ENCODE measurements at regions not wholly inside any gene's neighbourhood (a gene's known extent, or its start where the extent isn't known, plus 50 kb on each side); places are given as distances from the start of the nearest gene placed in this dataset.

GRCh38 chr1:34627465-34628240 is 127.2 kb upstream of the GJB5 start:
- Histone ChIP-seq H3K27ac (ENCODE audit: extremely low read depth, low read depth, low read length) (no peak overlapping the region), H3K9me1 (ENCODE audit: control insufficient read depth, insufficient read depth, low read length) (no peaks in the 10 kb centered on the region), H4K20me1 (replicated peaks; ENCODE audit: control insufficient read depth, insufficient read depth, low read length) (no peaks in the 10 kb centered on the region), H3K4me2 (ENCODE audit: insufficient read depth, low read length) (no peak overlapping the region), H3K9me3 (replicated peaks; ENCODE audit: control insufficient read depth, insufficient read depth, low read depth, low read length) (no peaks in the 10 kb centered on the region), H3K9ac (ENCODE audit: insufficient read depth in 1 of 2, low read depth in 2 of 2, low read length in 2 of 2) (no peak overlapping the region), H3K79me2 (ENCODE audit: control insufficient read depth, insufficient read depth, low read length) (no peaks in the 10 kb centered on the region), H3K36me3 (ENCODE audit: control insufficient read depth, insufficient read depth, low read length) (no peaks in the 10 kb centered on the region), H3K27me3 (ENCODE audit: control insufficient read depth in 2 of 2, insufficient read depth in 2 of 2, low read length in 2 of 2) (peaks cover 0 to 12% of the 10 kb centered on the region in 2 experiments; a peak in 2 of 5 replicates), H3K4me3 (no peak overlapping the region), H3K4me1 (replicated peaks in 1 of 2; ENCODE audit: control insufficient read depth in 2 of 2, insufficient read depth in 2 of 2, low read length in 2 of 2) (no peaks in the 10 kb centered on the region), H2AFZ (ENCODE audit: low read depth, low read length) (no peak overlapping the region)
- DNase-seq (ENCODE audit: extremely low read depth in 1 of 4, low spot score in 3 of 4) (no peak), ATAC-seq (no peak), FAIRE-seq (no peak)
- BruUV-seq (replicated peaks), result no TSS peak
- intact Hi-C loops (cut with micrococcal nuclease), result no loop called here
- under 1% methylated on average over 10 of the region's 10 CpGs for WGBS (ENCODE audit: insufficient coverage, low coverage, missing lambda C conversion rate)
- in situ Hi-C loops (cut with MboI), result no loop called here
- CTCF ChIA-PET (ENCODE audit: low intra/inter-chr PET ratio), result no interaction called here
- TF ChIP-seq ASH1L (IDR thresholded peaks at IDR 0.05; ENCODE audit: borderline replicate concordance, low read depth, partially characterized antibody) (no peak), SRSF7 (optimal IDR thresholded peaks at IDR 0.05; ENCODE audit: low read depth, low read length) (no peak), NCOA1 (IDR thresholded peaks at IDR 0.05; ENCODE audit: low read depth) (no peak), CTBP1 (IDR thresholded peaks at IDR 0.05; ENCODE audit: borderline replicate concordance) (no peak), NFRKB (IDR thresholded peaks at IDR 0.05; ENCODE audit: low read depth) (no peak), THRAP3 (IDR thresholded peaks at IDR 0.05; ENCODE audit: borderline replicate concordance) (no peak), FOXP4 (CRISPR knock-in tag; IDR thresholded peaks at IDR 0.05; ENCODE audit: borderline replicate concordance) (no peak), ETS2 (tag; IDR thresholded peaks at IDR 0.05; ENCODE audit: borderline replicate concordance, poor library complexity, severe bottlenecking) (no peak), SMC3 (conservative IDR thresholded peaks at IDR 0.05; ENCODE audit: insufficient read depth, low read depth, low read length) (no peak), ZNF609 (CRISPR knock-in tag; IDR thresholded peaks at IDR 0.05; ENCODE audit: borderline replicate concordance) (no peak), DPF2 (IDR thresholded peaks at IDR 0.05) (no peak), MECOM (CRISPR knock-in tag; IDR thresholded peaks at IDR 0.05) (no peak), PRMT5 (CRISPR knock-in tag; IDR thresholded peaks at IDR 0.05) (no peak), PCBP2 (IDR thresholded peaks at IDR 0.05; ENCODE audit: low read depth, low read length, poor library complexity, severe bottlenecking) (no peak), ZNF324 (CRISPR knock-in tag; IDR thresholded peaks at IDR 0.05) (no peak)
- POLR2A ChIA-PET, result no interaction called here

Measured in K562 (cell line).